Nucleus accumbens (tissue), 56 donors: ENCODE measurements at regions not wholly inside any gene's neighbourhood (a gene's known extent, or its start where the extent isn't known, plus 50 kb on each side); places are given as distances from the start of the nearest gene placed in this dataset.

Experiments used
- DNase-seq, 56 donors: peaks; one replicate each; lab custom pipeline; 2025; lab: John Stamatoyannopoulos, UW

- no peak for DNase-seq
Observed at GRCh38 chr2:5839550-5839949, 147.4 kb downstream of the SOX11 start.

GRCh38 chr2:5841126-5841525 lies 148.9 kb downstream of the SOX11 start:
- no peak for DNase-seq

- DNase-seq, result no peak
Observed at GRCh38 chr2:5842326-5842725, 150.1 kb downstream of the SOX11 start.

- no peak for DNase-seq
Observed at GRCh38 chr2:5845798-5846330, 153.7 kb downstream of the SOX11 start.

- peak in 3 of 56 donors; percentile 9 to 34 (median 30) for DNase-seq
Observed at GRCh38 chr2:5846881-5847280, 154.7 kb downstream of the SOX11 start.

- no peak for DNase-seq
Observed at GRCh38 chr2:5849562-5849961, 157.4 kb downstream of the SOX11 start.

- no peak for DNase-seq
Observed at GRCh38 chr2:5851410-5851809, 159.2 kb downstream of the SOX11 start.

- DNase-seq, result no peak
Observed at GRCh38 chr2:5854797-5855196, 162.6 kb downstream of the SOX11 start.

- no peak for DNase-seq
Observed at GRCh38 chr2:5867056-5867455, 174.9 kb downstream of the SOX11 start.

GRCh38 chr2:5868931-5869330 lies 176.7 kb downstream of the SOX11 start:
- DNase-seq, result no peak

- no peak for DNase-seq
Observed at GRCh38 chr2:5869936-5870335, 177.8 kb downstream of the SOX11 start.

GRCh38 chr2:5877360-5877759 lies 185.2 kb downstream of the SOX11 start:
- no peak for DNase-seq

GRCh38 chr2:5885451-5886173 lies 193.4 kb downstream of the SOX11 start:
- DNase-seq, result no peak

- no peak for DNase-seq
Observed at GRCh38 chr2:5886462-5886861, 194.3 kb downstream of the SOX11 start.

- DNase-seq, result no peak
Observed at GRCh38 chr2:5888126-5888525, 195.9 kb downstream of the SOX11 start.

GRCh38 chr2:5889519-5889918 lies 197.3 kb downstream of the SOX11 start:
- DNase-seq, result no peak

GRCh38 chr2:5894355-5894754 lies 202.2 kb downstream of the SOX11 start:
- no peak for DNase-seq

GRCh38 chr2:5895284-5895683 lies 203.1 kb downstream of the SOX11 start:
- DNase-seq, result no peak

- no peak for DNase-seq
Observed at GRCh38 chr2:5897249-5897648, 205.1 kb downstream of the SOX11 start.

- DNase-seq, result no peak
Observed at GRCh38 chr2:5898667-5899066, 206.5 kb downstream of the SOX11 start.

GRCh38 chr2:5905661-5906060 lies 213.5 kb downstream of the SOX11 start:
- DNase-seq, result no peak

GRCh38 chr2:5908071-5908470 lies 215.9 kb downstream of the SOX11 start:
- DNase-seq, result no peak

- DNase-seq, result no peak
Observed at GRCh38 chr2:5911718-5912117, 219.5 kb downstream of the SOX11 start.
